Neural cell (in vitro differentiated cells): ENCODE measurements at regions not wholly inside any gene's neighbourhood (a gene's known extent, or its start where the extent isn't known, plus 50 kb on each side); places are given as distances from the start of the nearest gene placed in this dataset.

Source experiments
- CTCF ChIP-seq: fragments of 450-650 bp; IDR thresholded peaks from 2 replicates; pipeline ENCODE4 v1.5.1; 2014; ENCODE audit warnings: antibody characterized with exemption, mild to moderate bottlenecking, moderate library complexity; ENCODE audit not compliant: poor library complexity, severe bottlenecking
- EP300 ChIP-seq: fragments of 450-650 bp; conservative IDR thresholded peaks from 2 replicates; pipeline ENCODE4 v1.6.1; 2014; ENCODE audit warnings: antibody characterized with exemption, mild to moderate bottlenecking, moderate library complexity; ENCODE audit not compliant: poor library complexity, severe bottlenecking
- EZH2 ChIP-seq: fragments of 200-600, 300-800 bp; shearing (Covaris generic), sonication (generic); IDR thresholded peaks from 2 replicates; pipeline ENCODE4 v1.6.1; 2014; ENCODE audit warnings: antibody characterized with exemption, low read length, borderline replicate concordance, mild to moderate bottlenecking; ENCODE audit not compliant: insufficient read depth, poor library complexity, severe bottlenecking
- MXI1 ChIP-seq: fragments of 450-650 bp; conservative IDR thresholded peaks from 2 replicates; pipeline ENCODE4 v1.6.1; 2014; ENCODE audit warnings: antibody characterized with exemption, mild to moderate bottlenecking; ENCODE audit not compliant: poor library complexity, severe bottlenecking
- POLR2AphosphoS5 ChIP-seq: IDR thresholded peaks from 2 replicates; pipeline ENCODE4 v1.6.1; 2012
- RAD21 ChIP-seq: fragments of 450-650 bp; conservative IDR thresholded peaks from 2 replicates; pipeline ENCODE4 v1.6.1; 2014; ENCODE audit warnings: antibody characterized with exemption, mild to moderate bottlenecking, moderate library complexity
- SMC3 ChIP-seq: fragments of 450-650 bp; conservative IDR thresholded peaks from 2 replicates; pipeline ENCODE4 v1.6.1; 2014; ENCODE audit warnings: antibody characterized with exemption, mild to moderate bottlenecking, moderate library complexity; ENCODE audit not compliant: poor library complexity
- TAF1 ChIP-seq: IDR thresholded peaks from 2 replicates; pipeline ENCODE4 v1.6.1; 2012; ENCODE audit warnings: low read depth
- TF ChIP-seq, protein P1 (sequence below): IDR thresholded peaks from 2 replicates; pipeline ENCODE4 v1.6.1; 2012; ENCODE audit warnings: borderline replicate concordance

- no peak for TF ChIP-seq SMC3
- no peak for TF ChIP-seq CTCF
- TF ChIP-seq EP300 = no peak
- TF ChIP-seq RAD21 = no peak
- no peak for TF ChIP-seq POLR2AphosphoS5
- no peak for TF ChIP-seq EZH2
- no peak for TF ChIP-seq TAF1
- TF ChIP-seq, protein P1, sequence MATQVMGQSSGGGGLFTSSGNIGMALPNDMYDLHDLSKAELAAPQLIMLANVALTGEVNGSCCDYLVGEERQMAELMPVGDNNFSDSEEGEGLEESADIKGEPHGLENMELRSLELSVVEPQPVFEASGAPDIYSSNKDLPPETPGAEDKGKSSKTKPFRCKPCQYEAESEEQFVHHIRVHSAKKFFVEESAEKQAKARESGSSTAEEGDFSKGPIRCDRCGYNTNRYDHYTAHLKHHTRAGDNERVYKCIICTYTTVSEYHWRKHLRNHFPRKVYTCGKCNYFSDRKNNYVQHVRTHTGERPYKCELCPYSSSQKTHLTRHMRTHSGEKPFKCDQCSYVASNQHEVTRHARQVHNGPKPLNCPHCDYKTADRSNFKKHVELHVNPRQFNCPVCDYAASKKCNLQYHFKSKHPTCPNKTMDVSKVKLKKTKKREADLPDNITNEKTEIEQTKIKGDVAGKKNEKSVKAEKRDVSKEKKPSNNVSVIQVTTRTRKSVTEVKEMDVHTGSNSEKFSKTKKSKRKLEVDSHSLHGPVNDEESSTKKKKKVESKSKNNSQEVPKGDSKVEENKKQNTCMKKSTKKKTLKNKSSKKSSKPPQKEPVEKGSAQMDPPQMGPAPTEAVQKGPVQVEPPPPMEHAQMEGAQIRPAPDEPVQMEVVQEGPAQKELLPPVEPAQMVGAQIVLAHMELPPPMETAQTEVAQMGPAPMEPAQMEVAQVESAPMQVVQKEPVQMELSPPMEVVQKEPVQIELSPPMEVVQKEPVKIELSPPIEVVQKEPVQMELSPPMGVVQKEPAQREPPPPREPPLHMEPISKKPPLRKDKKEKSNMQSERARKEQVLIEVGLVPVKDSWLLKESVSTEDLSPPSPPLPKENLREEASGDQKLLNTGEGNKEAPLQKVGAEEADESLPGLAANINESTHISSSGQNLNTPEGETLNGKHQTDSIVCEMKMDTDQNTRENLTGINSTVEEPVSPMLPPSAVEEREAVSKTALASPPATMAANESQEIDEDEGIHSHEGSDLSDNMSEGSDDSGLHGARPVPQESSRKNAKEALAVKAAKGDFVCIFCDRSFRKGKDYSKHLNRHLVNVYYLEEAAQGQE = no peak
- no peak for TF ChIP-seq MXI1
Measured at GRCh38 chr6:125558907-125559306, 190.5 kb upstream of the HEY2 start.
